Sciatic nerve (tissue), 2 donors: ENCODE measurements at regions not wholly inside any gene's neighbourhood (a gene's known extent, or its start where the extent isn't known, plus 50 kb on each side); places are given as distances from the start of the nearest gene placed in this dataset.

Experiments
- ATAC-seq: fragments of 200-7000 bp; cut with Tn5 transposase; one replicate; pipeline ENCODE4 v1.9.1; 2020; ENCODE audit warnings: mild to moderate bottlenecking, moderate library complexity
- DNase-seq: peaks from one replicate; pipeline ENCODE4 v3.0.0-alpha.2; 2020; ENCODE audit warnings: low spot score
- intact Hi-C: fragments of 100-400 bp; cut with DNase I; formaldehyde crosslinking; loops from one replicate; pipeline ENCODE4 v1.14.2; 2022
- donor health status: DM: no; HTN: no; CAD: no.
- donor health status: DM: no; HTN: no; CAD: no.

GRCh38 chr10:21247592-21247991 lies 277.9 kb downstream of the SKIDA1 start:
- DNase-seq (no peak), ATAC-seq (no peak)
- intact Hi-C loops = no loop called here

DNA sequence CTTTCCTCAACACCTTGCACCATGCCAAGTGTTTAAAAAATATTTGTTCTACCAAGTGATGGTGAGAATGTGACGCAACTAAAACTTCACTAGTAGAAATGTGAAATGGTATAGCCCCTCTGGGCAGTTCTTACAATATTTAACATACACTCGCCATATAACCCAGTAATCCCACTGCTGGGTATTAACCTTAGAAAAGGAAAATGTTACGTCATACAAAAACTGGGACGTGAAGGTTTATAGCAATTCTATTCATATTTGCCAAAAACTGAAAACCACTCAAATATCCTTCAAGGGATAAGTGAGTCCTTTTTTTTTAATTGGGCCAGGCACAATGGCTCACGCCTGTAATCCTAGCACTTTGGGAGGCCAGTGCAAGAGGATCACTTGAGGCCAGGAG lies 279.3 kb downstream of the SKIDA1 start:
- DNase-seq (no peak), ATAC-seq (no peak)
- intact Hi-C loops = no loop called here

DNA sequence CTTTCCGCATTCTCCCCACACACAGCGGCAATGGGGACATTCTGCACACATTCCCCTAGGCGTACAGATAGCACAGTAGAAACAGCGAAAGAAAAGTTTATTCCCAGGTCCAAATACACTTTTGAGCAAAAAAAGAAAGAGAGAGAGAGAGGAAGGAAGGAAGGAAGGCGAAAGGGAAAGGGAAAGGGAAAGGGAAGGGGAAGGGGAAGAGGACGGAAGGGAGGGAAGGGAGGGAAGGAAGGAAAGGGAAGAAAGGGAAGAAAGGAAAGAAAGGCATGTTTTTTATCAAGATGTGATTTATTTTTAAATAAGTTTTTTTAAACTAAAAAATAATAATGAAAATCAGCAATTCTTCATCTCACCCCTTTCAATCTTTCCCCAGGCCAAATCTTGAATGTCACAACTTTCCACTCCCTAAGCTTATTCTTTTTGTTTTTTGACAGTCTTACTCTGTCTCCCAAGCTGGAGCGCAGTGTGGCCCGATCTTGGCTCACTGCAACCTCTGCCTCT lies 281.7 kb downstream of the SKIDA1 start:
- ATAC-seq (no peak), DNase-seq (no peak)
- intact Hi-C loops = no loop called here

- intact Hi-C loops = no loop called here
- no peak for ATAC-seq
Measured at GRCh38 chr10:21242915-21243314, 282.6 kb downstream of the SKIDA1 start.

GRCh38 chr10:21238717-21239116 lies 286.8 kb downstream of the SKIDA1 start:
- no peak for ATAC-seq
- intact Hi-C loops = no loop called here
- no peak for DNase-seq

More at GRCh38 chr10:21242915-21243314, 282.6 kb downstream of the SKIDA1 start:
- DNase-seq = no peak

DNA sequence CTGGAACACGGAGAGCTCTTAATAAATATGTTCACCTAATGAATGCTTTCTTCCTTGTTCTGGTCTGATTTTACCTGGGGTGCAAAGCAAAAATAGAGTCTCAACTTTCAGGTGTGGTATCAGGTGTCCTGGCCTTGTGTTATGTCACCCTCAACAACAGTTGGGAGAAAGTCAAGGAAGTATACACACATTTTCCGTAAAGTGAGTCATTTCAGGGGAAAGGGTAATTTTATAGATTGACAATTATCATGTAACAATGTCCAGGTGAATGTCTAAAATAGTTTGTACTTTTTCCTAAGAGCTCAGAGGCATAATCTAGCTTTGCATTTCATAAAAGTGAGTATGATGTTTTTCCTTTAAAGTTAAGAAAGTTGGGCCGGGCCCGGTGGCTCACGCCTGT lies 287.4 kb downstream of the SKIDA1 start:
- ATAC-seq (no peak), DNase-seq (no peak)
- intact Hi-C loops = no loop called here

DNA sequence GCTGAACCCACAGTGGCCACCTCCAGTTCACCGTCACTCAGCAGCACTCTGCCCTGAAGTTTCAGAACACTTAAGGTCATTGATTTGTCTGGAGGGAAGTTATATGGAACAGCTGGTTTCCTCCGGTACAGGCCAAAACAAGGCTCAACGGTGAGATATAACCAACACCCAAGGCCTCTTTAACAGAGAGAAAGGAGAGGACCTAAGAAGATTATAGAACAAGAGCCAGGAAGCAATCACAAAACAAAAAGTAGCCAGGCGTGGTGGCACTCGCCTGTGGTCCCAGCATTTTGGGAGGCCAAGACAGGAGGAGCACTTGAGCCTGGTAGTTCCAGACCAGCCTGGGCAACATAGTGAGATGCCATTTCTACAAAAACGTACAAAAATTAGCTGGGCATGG lies 290.7 kb downstream of the SKIDA1 start:
- ATAC-seq = no peak
- intact Hi-C loops = no loop called here
- DNase-seq = no peak

DNA sequence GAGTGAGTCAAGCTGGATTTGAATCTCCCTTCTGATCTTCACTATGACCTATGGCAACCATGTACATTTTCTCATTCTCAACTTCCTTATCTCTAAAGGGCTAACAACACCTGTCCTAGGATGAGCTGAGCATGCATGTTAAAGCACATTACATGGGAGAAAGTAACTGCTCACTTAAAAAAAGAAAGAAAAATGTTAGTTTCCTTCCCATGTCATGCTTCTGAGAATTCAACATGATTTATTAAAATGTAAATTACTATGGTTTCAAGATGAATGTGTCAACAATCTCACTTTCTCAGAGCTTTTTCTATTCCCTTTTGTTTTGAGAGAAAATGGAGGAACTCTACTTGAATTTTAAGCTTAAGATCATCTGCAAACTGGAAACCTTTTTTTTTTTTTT lies 295.3 kb downstream of the SKIDA1 start:
- DNase-seq = no peak
- intact Hi-C loops = no loop called here
- ATAC-seq = no peak

GRCh38 chr10:21217748-21218367 lies 307.6 kb downstream of the SKIDA1 start:
- DNase-seq (no peak), ATAC-seq (no peak)
- intact Hi-C loops = no loop called here

GRCh38 chr10:21217107-21217506 lies 308.4 kb downstream of the SKIDA1 start:
- intact Hi-C loops = no loop called here
- ATAC-seq (peak; percentile 70), DNase-seq (no peak)

- intact Hi-C loops = no loop called here
- DNase-seq (no peak), ATAC-seq (no peak)
Measured at GRCh38 chr10:21214329-21214728, 311.2 kb downstream of the SKIDA1 start.

- ATAC-seq = no peak
- DNase-seq = no peak
- intact Hi-C loops = no loop called here
Measured at GRCh38 chr10:21213381-21213780, 312.1 kb downstream of the SKIDA1 start.

DNA sequence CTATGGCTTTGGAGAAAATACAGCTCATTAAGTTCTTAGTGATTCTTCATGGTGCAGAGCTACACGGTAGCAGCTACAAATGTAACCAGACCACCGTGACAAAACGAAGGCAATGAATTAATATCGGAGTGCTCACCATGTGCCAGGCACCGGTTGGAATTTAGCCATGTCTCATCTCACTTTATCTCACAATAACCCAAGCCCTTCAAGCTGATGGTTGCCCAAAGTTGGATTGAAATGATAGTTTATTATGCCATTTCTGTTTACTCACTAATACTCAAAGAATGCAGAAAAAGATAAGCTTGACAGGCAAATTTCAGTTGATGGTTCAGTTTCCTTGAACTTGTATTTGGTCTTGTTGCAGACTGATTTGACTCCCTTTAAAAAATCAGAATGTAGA lies 312.6 kb downstream of the SKIDA1 start:
- DNase-seq = no peak
- intact Hi-C loops = no loop called here
- no peak for ATAC-seq

DNA sequence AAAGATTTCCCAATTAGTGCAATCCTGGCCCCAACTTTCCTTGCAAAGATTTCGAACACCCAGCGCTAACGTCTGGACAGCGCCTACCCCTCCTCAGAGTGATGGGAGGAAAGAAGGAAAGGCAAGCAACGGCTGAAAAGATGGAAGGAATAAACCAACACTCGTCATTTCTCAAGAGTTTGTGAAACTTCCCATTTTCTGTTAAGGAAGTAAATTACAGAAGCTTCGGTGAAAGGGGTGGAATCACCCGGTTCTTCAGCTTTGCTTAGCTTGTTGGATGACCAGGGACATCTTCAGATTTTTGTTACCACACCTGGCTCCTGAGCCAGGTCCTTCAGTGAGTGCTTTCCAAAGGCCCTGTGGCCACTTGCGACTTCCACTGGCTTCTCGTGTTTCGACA lies 313.1 kb downstream of the SKIDA1 start:
- DNase-seq (no peak), ATAC-seq (no peak)
- intact Hi-C loops = no loop called here

GRCh38 chr10:21209495-21209894 lies 312.4 kb upstream of the NEBL start:
- no peak for ATAC-seq
- intact Hi-C loops = no loop called here
- DNase-seq = no peak

DNA sequence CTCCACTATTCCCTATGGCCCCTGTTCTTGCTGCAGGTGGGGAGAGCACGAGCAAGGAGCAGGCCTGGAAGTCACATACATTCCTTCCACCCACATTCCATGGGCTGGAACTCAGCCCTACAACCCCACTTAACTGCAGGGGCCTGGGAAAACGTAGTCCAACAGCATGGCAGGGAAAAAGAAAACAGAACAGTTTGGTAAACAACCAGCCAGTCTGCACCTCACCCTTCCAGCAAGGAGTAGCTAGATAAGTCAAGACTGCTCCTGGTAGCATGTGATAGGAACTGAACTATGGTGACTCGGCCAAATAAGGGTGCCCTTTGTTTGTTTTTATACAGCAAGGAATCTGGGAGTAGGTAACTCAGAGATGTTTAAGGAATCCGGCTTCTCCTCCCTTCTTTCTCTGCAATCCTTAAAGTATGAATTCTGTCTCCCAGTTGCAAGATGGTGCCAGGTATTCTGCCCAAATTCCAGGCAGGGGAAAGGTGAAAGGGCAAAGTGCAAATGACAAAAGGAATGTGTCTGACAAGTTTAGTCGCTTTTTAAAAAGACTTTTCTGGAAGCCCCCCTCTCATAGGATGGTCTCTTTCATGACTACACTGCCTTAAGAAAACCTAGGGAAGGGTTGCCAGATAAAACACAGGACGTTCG lies 311.7 kb upstream of the NEBL start:
- ATAC-seq = peak; percentile 57
- no peak for DNase-seq
- intact Hi-C loops = no loop called here

DNA sequence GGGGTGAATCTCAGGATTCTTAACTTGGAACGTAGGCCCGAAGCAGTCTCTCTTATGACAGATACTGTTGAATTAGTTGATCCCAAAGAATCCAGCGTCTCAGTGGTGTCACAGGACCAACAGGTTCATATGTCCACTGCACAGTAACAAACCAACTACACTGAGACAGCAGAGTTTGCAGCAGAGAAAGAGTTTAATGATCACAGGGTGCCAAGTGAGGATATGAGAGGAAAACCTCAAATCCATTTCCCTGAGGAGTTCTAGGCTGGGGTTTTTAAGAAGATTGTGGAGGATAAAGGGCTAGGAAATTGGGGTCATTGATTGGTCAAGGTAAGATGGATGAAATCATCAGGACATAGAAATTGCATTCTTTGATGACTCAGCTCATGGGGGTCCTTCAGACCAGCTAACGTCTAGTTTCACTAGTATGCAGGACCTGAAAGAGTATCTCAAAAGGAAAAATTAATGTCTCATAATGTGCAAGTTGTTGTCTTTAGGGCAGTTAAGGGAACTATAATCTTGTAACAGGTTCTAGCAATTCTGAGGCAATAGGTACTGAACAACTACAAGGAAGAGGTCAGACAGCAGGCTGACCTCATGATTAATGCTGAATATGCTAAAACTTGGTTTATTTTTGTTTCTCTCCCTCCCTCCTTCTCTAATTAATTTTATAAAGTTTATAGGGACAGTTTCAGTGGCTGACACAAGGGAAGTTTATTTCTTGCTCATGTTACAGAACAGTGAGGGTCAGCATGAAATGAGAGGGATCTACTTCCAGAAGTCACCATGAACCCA lies 310.9 kb upstream of the NEBL start:
- ATAC-seq (no peak), DNase-seq (no peak)
- intact Hi-C loops = no loop called here

DNA sequence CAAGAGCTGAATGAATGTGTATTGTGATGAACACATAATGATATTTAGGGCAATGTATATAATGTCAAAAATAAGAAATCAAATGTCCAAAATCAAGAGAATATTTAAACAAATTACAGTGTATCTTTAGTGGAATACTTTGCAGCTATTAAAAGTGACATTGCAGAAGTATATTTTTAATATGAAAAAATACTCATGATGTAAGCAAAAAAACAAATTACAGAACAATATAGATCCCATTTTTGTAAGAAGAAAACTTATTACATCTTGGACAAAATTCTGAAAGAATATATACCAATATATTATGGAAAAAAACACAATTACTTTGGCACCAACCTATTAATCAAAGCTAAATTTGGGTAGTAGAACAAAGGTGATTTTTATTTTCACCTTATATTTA lies 308.2 kb upstream of the NEBL start:
- intact Hi-C loops = no loop called here
- DNase-seq (no peak), ATAC-seq (no peak)

- DNase-seq = no peak
- no peak for ATAC-seq
- intact Hi-C loops = no loop called here
Measured at GRCh38 chr10:21203473-21204107, 306.5 kb upstream of the NEBL start.
